H9 (cell line): ENCODE measurements at regions not wholly inside any gene's neighbourhood (a gene's known extent, or its start where the extent isn't known, plus 50 kb on each side); places are given as distances from the start of the nearest gene placed in this dataset.

ENCODE experiments used
- DNase-seq: peaks from one replicate; pipeline ENCODE4 v3.0.0-alpha.2; 2017
- H2AFZ ChIP-seq: one replicate; pipeline ENCODE4 v1.6.1; 2013; ENCODE audit warnings: mild to moderate bottlenecking, low read length, control low read depth, moderate library complexity
- H2AK5ac ChIP-seq: 2 replicates; pipeline ENCODE4 v1.6.1; 2013; ENCODE audit warnings: low read length, control low read depth, mixed read lengths; ENCODE audit not compliant: insufficient read length
- H2BK120ac ChIP-seq: one replicate; pipeline ENCODE4 v1.6.1; 2013; ENCODE audit warnings: low read depth, mild to moderate bottlenecking, low read length, control low read depth, inconsistent platforms; ENCODE audit not compliant: poor library complexity, severe bottlenecking
- H2BK12ac ChIP-seq: 2 replicates; pipeline ENCODE4 v1.6.1; 2013; ENCODE audit warnings: low read length, control low read depth, mixed read lengths, low read depth; ENCODE audit not compliant: insufficient read length
- H2BK15ac ChIP-seq: 2 replicates; pipeline ENCODE4 v1.6.1; 2013; ENCODE audit warnings: low read depth, low read length, control low read depth
- H2BK20ac ChIP-seq: one replicate; pipeline ENCODE4 v1.6.1; 2013; ENCODE audit warnings: low read depth, mild to moderate bottlenecking, low read length, control low read depth, inconsistent platforms; ENCODE audit not compliant: poor library complexity, severe bottlenecking
- H2BK5ac ChIP-seq: 2 replicates; pipeline ENCODE4 v1.6.1; 2013; ENCODE audit warnings: low read length, control low read depth, mixed read lengths; ENCODE audit not compliant: insufficient read length
- H3K14ac ChIP-seq: 2 replicates; pipeline ENCODE4 v1.6.1; 2013; ENCODE audit warnings: low read length, control low read depth; ENCODE audit not compliant: insufficient read depth
- H3K18ac ChIP-seq: 2 replicates; pipeline ENCODE4 v1.6.1; 2013; ENCODE audit warnings: low read depth, mild to moderate bottlenecking, mixed read lengths, low read length, control low read depth; ENCODE audit not compliant: insufficient read length
- H3K23ac ChIP-seq: 2 replicates; pipeline ENCODE4 v1.6.1; 2013; ENCODE audit warnings: low read length, control low read depth, mixed read lengths, low read depth; ENCODE audit not compliant: insufficient read length
- H3K23me2 ChIP-seq: 2 replicates; pipeline ENCODE4 v1.6.1; 2013; ENCODE audit warnings: low read depth, mild to moderate bottlenecking, mixed read lengths, low read length, control low read depth; ENCODE audit not compliant: insufficient read length, poor library complexity, severe bottlenecking
- H3K27ac ChIP-seq: 2 replicates; pipeline ENCODE4 v1.5.1; 2013; ENCODE audit warnings: low read length, control low read depth, mixed read lengths, low read depth; ENCODE audit not compliant: insufficient read length
- H3K27me3 ChIP-seq: 2 replicates; pipeline ENCODE4 v1.6.1; 2013; ENCODE audit warnings: low read length, control low read depth, inconsistent platforms; ENCODE audit not compliant: insufficient read depth
- H3K4ac ChIP-seq: 2 replicates; pipeline ENCODE4 v1.6.1; 2013; ENCODE audit warnings: low read depth, mild to moderate bottlenecking, control low read depth, inconsistent platforms, low read length, moderate library complexity
- H3K4me1 ChIP-seq: 2 replicates; pipeline ENCODE4 v1.6.1; 2013; ENCODE audit warnings: low read length, control low read depth, inconsistent platforms; ENCODE audit not compliant: insufficient read depth
- H3K4me2 ChIP-seq: 2 replicates; pipeline ENCODE4 v1.6.1; 2013; ENCODE audit warnings: low read length, control low read depth, mixed read lengths; ENCODE audit not compliant: insufficient read length, insufficient read depth
- H3K56ac ChIP-seq: 2 replicates; pipeline ENCODE4 v1.6.1; 2013; ENCODE audit warnings: low read depth, mild to moderate bottlenecking, mixed read lengths, low read length, control low read depth; ENCODE audit not compliant: insufficient read length
- H3K79me1 ChIP-seq: 2 replicates; pipeline ENCODE4 v1.6.1; 2013; ENCODE audit warnings: low read depth, mild to moderate bottlenecking, moderate library complexity, low read length, control low read depth, inconsistent platforms; ENCODE audit not compliant: insufficient read depth, poor library complexity, severe bottlenecking
- H3K79me2 ChIP-seq: 2 replicates; pipeline ENCODE4 v1.6.1; 2013; ENCODE audit warnings: low read length, control low read depth, inconsistent platforms; ENCODE audit not compliant: insufficient read depth
- H3K9ac ChIP-seq: 2 replicates; pipeline ENCODE4 v1.6.1; 2013; ENCODE audit warnings: low read length, control low read depth, mixed read lengths; ENCODE audit not compliant: insufficient read length; ENCODE audit errors: extremely low read depth
- H3K9me3 ChIP-seq: one replicate; pipeline ENCODE4 v1.6.1; 2013; ENCODE audit warnings: low read depth, low read length, inconsistent platforms; ENCODE audit not compliant: control insufficient read depth
- H3T11ph ChIP-seq: one replicate; pipeline ENCODE4 v1.6.1; 2013; ENCODE audit warnings: mild to moderate bottlenecking, low read length, control low read depth, inconsistent platforms
- H4K20me1 ChIP-seq: one replicate; pipeline ENCODE4 v1.6.1; 2013; ENCODE audit not compliant: control insufficient read depth, insufficient read length, insufficient read depth
- H4K5ac ChIP-seq: 2 replicates; pipeline ENCODE4 v1.6.1; 2013; ENCODE audit warnings: low read depth, mild to moderate bottlenecking, mixed read lengths, low read length, control low read depth; ENCODE audit not compliant: insufficient read length
- H4K8ac ChIP-seq: replicated peaks from 2 replicates; pipeline ENCODE4 v1.6.1; 2013; ENCODE audit warnings: low read length, control low read depth, mixed read lengths, low read depth; ENCODE audit not compliant: insufficient read length
- H4K91ac ChIP-seq: 2 replicates; pipeline ENCODE4 v1.6.1; 2013; ENCODE audit warnings: low read depth, mild to moderate bottlenecking, moderate library complexity, mixed read lengths, low read length, control low read depth; ENCODE audit not compliant: insufficient read length
- H3K27ac Mint-ChIP-seq, 3 experiments: 2 replicates in 2 of 3; 3 replicates in 1 of 3; pipeline ENCODE4 v1.8.0; 2020 to 2021; ENCODE audit warnings: mixed read lengths in 3 of 3, mild to moderate bottlenecking in 1 of 3, moderate library complexity in 1 of 3
- H3K27me3 Mint-ChIP-seq: 2 replicates; pipeline ENCODE4 v1.8.0; 2021; ENCODE audit warnings: low read depth, mild to moderate bottlenecking, moderate library complexity, mixed read lengths
- H3K36me3 Mint-ChIP-seq, 3 experiments: 2 replicates in 2 of 3; 3 replicates in 1 of 3; pipeline ENCODE4 v1.8.0; 2020 to 2021; ENCODE audit warnings: low read depth in 3 of 3, mixed read lengths in 3 of 3; ENCODE audit not compliant: insufficient read depth in 1 of 3
- H3K4me1 Mint-ChIP-seq, 2 experiments: 2 replicates each; pipeline ENCODE4 v1.8.0; 2020; ENCODE audit warnings: mixed read lengths in 2 of 2
- H3K4me3 Mint-ChIP-seq, 2 experiments: 2 replicates in 1 of 2; 3 replicates in 1 of 2; pipeline ENCODE4 v1.8.0; 2020 to 2021; ENCODE audit warnings: mild to moderate bottlenecking in 2 of 2, mixed read lengths in 2 of 2, moderate library complexity in 1 of 2
- H3K9me3 Mint-ChIP-seq, 2 experiments: 2 replicates in 1 of 2; 3 replicates in 1 of 2; pipeline ENCODE4 v1.8.0; 2020; ENCODE audit warnings: mild to moderate bottlenecking in 2 of 2, mixed read lengths in 2 of 2, moderate library complexity in 1 of 2
- CTCF ChIP-seq: fragments of 200-600 bp; sonication (generic); conservative IDR thresholded peaks from 3 replicates; pipeline ENCODE4 v1.8.0; 2021; ENCODE audit warnings: antibody characterized with exemption, mild to moderate bottlenecking
- WGBS: extraction: QIAGEN DNeasy Blood & Tissue Kit; methylation state at CpG from one replicate; pipeline ENCODE4 v1.1.7; 2013; ENCODE audit warnings: missing lambda C conversion rate, low lambda C conversion rate, mixed read lengths; ENCODE audit not compliant: insufficient read length; ENCODE audit errors: extremely low coverage; 5-methylcytosine and 5-hydroxymethylcytosine counted together

GRCh38 chr1:239795304-239795703 is 296.4 kb upstream of the FMN2 start:
- Histone ChIP-seq H3K27me3 (no peaks in the 10 kb centered on the region), H3K14ac (no peak overlapping the region), H3K56ac (no peak overlapping the region), H3K4me1 (no peaks in the 10 kb centered on the region), H4K91ac (no peak overlapping the region), H3K4me2 (no peak overlapping the region), H2AFZ (no peak overlapping the region), H3K79me1 (no peaks in the 10 kb centered on the region), H2BK20ac (no peak overlapping the region), H3K23me2 (no peaks in the 10 kb centered on the region), H3K18ac (no peak overlapping the region), H2BK5ac (no peak overlapping the region), H3K9me3 (no peaks in the 10 kb centered on the region), H3K4ac (no peak overlapping the region), H3T11ph (no peak overlapping the region), H3K27ac (no peak overlapping the region), H2AK5ac (no peak overlapping the region), H4K5ac (no peak overlapping the region), H3K9ac (no peak overlapping the region), H4K20me1 (no peaks in the 10 kb centered on the region), H2BK12ac (no peak overlapping the region), H3K79me2 (no peaks in the 10 kb centered on the region), H2BK120ac (no peak overlapping the region), H3K23ac (no peak overlapping the region), H2BK15ac (no peak overlapping the region), H4K8ac (no peak overlapping the region)
- no peaks in the 10 kb centered on the region for H3K4me1 Mint-ChIP-seq
- H3K9me3 Mint-ChIP-seq, result no peaks in the 10 kb centered on the region
- H3K4me3 Mint-ChIP-seq, result no peak overlapping the region
- WGBS, result 100% methylated on average over 1 of the region's 3 CpGs
- no peak overlapping the region for H3K27ac Mint-ChIP-seq
- no peak for DNase-seq
- no peaks in the 10 kb centered on the region; a peak in 1 of 7 replicates for H3K36me3 Mint-ChIP-seq
- TF ChIP-seq CTCF, result no peak
- no peaks in the 10 kb centered on the region for H3K27me3 Mint-ChIP-seq
